SK-N-SH (cell line): ENCODE measurements at regions not wholly inside any gene's neighbourhood (a gene's known extent, or its start where the extent isn't known, plus 50 kb on each side); places are given as distances from the start of the nearest gene placed in this dataset.

Experiments used
- CTCF ChIA-PET: fragments of 300-600, 350-600 bp; formaldehyde crosslinking; extraction: SDS; loops from one replicate; lab custom pipeline; 2021; lab: Yijun Ruan, JAX
- POLR2A ChIA-PET: fragments of 350-600 bp; sonication (Branson Sonifier 250); formaldehyde crosslinking; extraction: SDS; loops from one replicate; lab custom pipeline; 2020; ENCODE audit warnings: antibody characterized with exemption, inconsistent platforms; lab: Yijun Ruan, JAX
- DNase-seq: peaks from one replicate; pipeline ENCODE4 v3.0.0; 2012
- H2AFZ ChIP-seq: fragments of 200-600 bp; sonication (generic); 2 replicates; pipeline ENCODE4 v1.8.1; 2016; ENCODE audit warnings: antibody characterized with exemption, mild to moderate bottlenecking, low read depth
- H3F3A ChIP-seq: fragments of 200-600 bp; sonication (generic); replicated peaks from 2 replicates; pipeline ENCODE3; 2016; ENCODE audit warnings: antibody characterized with exemption, mild to moderate bottlenecking; ENCODE audit not compliant: insufficient read depth
- H3K27ac ChIP-seq, 2 experiments: fragments of 200-500 bp in 1 of 2; fragments of 200-600 bp in 1 of 2; sonication (Bioruptor generic) in 1 of 2; sonication (generic), shearing (Covaris generic) in 1 of 2; 2 replicates each; pipeline versions ENCODE4 v1.5.1 to v1.6.1; 2014 to 2016; ENCODE audit warnings: low read depth in 2 of 2, inconsistent platforms in 1 of 2, low read length in 1 of 2, mild to moderate bottlenecking in 1 of 2, mixed read lengths in 1 of 2
- H3K27me3 ChIP-seq: fragments of 200-600 bp; sonication (generic), shearing (Covaris generic); 2 replicates; pipeline ENCODE4 v1.6.1; 2016; ENCODE audit warnings: mixed run types; ENCODE audit not compliant: insufficient read depth
- H3K36me3 ChIP-seq, 2 experiments: fragments of 200-500 bp in 1 of 2; fragments of 200-600 bp in 1 of 2; sonication (Bioruptor generic) in 1 of 2; sonication (generic) in 1 of 2; replicated peaks in 1 of 2; 2 replicates each; pipeline versions ENCODE3 to v1.5.1; 2014 to 2016; ENCODE audit warnings: low read length in 1 of 2, mild to moderate bottlenecking in 1 of 2; ENCODE audit not compliant: insufficient read depth in 2 of 2, control insufficient read depth in 1 of 2
- H3K4me1 ChIP-seq, 2 experiments: fragments of 200-500 bp in 1 of 2; fragments of 200-600 bp in 1 of 2; sonication (Bioruptor generic) in 1 of 2; sonication (generic), shearing (Covaris generic) in 1 of 2; 2 replicates each; pipeline versions ENCODE4 v1.5.1 to v1.6.1; 2014 to 2016; ENCODE audit warnings: low read depth in 1 of 2, low read length in 1 of 2, mixed run types in 1 of 2; ENCODE audit not compliant: insufficient read depth in 2 of 2, control insufficient read depth in 1 of 2
- H3K4me2 ChIP-seq: fragments of 200-600 bp; sonication (generic), shearing (Covaris generic); 2 replicates; pipeline ENCODE4 v1.6.1; 2017; ENCODE audit warnings: mixed run types
- H3K4me3 ChIP-seq, 2 experiments: fragments of 200-500 bp in 1 of 2; fragments of 200-600 bp in 1 of 2; sonication (Bioruptor generic) in 1 of 2; sonication (generic), shearing (Covaris generic) in 1 of 2; 2 replicates each; pipeline versions ENCODE4 v1.5.1 to v1.8.1; 2014 to 2016; ENCODE audit warnings: low read depth in 2 of 2, inconsistent platforms in 1 of 2, low read length in 1 of 2, mild to moderate bottlenecking in 1 of 2, mixed read lengths in 1 of 2, moderate library complexity in 1 of 2
- H3K79me2 ChIP-seq: fragments of 200-600 bp; sonication (generic); 2 replicates; pipeline ENCODE4 v1.8.1; 2017; ENCODE audit warnings: mild to moderate bottlenecking; ENCODE audit not compliant: insufficient read depth
- H3K9ac ChIP-seq: fragments of 200-600 bp; sonication (generic); 2 replicates; pipeline ENCODE4 v1.6.1; 2017; ENCODE audit warnings: mixed run types
- H3K9me2 ChIP-seq: fragments of 200-600 bp; sonication (generic); 2 replicates; pipeline ENCODE4 v1.6.1; 2017; ENCODE audit warnings: mixed run types
- H3K9me3 ChIP-seq: fragments of 200-600 bp; sonication (generic); 2 replicates; pipeline ENCODE4 v1.6.1; 2017; ENCODE audit warnings: mixed run types, mild to moderate bottlenecking, moderate library complexity
- H4K20me1 ChIP-seq: fragments of 200-600 bp; sonication (generic); 2 replicates; pipeline ENCODE4 v1.6.1; 2017; ENCODE audit warnings: mild to moderate bottlenecking, mixed run types; ENCODE audit not compliant: insufficient read depth
- EZH2phosphoT487 ChIP-seq: fragments of 200-600 bp; sonication (generic); IDR thresholded peaks from 2 replicates; pipeline ENCODE4 v1.6.1; 2017; ENCODE audit warnings: low read depth, mixed run types, mild to moderate bottlenecking, antibody characterized with exemption, moderate library complexity, borderline replicate concordance
- FOXM1 ChIP-seq: IDR thresholded peaks from 2 replicates; pipeline ENCODE4 v1.4.0; 2012; ENCODE audit warnings: low read depth, mild to moderate bottlenecking
- NFIC ChIP-seq: IDR thresholded peaks from 2 replicates; pipeline ENCODE4 v1.4.0; 2012; ENCODE audit warnings: borderline replicate concordance
- PBX3 ChIP-seq: IDR thresholded peaks from 2 replicates; pipeline ENCODE4; 2012
- RXRA ChIP-seq: IDR thresholded peaks from 2 replicates; pipeline ENCODE4 v1.4.0; 2012; ENCODE audit warnings: low read depth, mild to moderate bottlenecking, borderline replicate concordance
- ZBTB33 ChIP-seq: IDR thresholded peaks from 2 replicates; pipeline ENCODE4 v1.4.0; 2012; ENCODE audit warnings: low read depth, borderline replicate concordance
- TF ChIP-seq, protein P1 (sequence below): IDR thresholded peaks from 2 replicates; pipeline ENCODE4 v1.6.1; 2012; ENCODE audit warnings: mild to moderate bottlenecking, low read depth, low read length, moderate library complexity

- TF ChIP-seq, protein P1, sequence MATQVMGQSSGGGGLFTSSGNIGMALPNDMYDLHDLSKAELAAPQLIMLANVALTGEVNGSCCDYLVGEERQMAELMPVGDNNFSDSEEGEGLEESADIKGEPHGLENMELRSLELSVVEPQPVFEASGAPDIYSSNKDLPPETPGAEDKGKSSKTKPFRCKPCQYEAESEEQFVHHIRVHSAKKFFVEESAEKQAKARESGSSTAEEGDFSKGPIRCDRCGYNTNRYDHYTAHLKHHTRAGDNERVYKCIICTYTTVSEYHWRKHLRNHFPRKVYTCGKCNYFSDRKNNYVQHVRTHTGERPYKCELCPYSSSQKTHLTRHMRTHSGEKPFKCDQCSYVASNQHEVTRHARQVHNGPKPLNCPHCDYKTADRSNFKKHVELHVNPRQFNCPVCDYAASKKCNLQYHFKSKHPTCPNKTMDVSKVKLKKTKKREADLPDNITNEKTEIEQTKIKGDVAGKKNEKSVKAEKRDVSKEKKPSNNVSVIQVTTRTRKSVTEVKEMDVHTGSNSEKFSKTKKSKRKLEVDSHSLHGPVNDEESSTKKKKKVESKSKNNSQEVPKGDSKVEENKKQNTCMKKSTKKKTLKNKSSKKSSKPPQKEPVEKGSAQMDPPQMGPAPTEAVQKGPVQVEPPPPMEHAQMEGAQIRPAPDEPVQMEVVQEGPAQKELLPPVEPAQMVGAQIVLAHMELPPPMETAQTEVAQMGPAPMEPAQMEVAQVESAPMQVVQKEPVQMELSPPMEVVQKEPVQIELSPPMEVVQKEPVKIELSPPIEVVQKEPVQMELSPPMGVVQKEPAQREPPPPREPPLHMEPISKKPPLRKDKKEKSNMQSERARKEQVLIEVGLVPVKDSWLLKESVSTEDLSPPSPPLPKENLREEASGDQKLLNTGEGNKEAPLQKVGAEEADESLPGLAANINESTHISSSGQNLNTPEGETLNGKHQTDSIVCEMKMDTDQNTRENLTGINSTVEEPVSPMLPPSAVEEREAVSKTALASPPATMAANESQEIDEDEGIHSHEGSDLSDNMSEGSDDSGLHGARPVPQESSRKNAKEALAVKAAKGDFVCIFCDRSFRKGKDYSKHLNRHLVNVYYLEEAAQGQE: no peak
- TF ChIP-seq ZBTB33 (no peak), RXRA (no peak)
- TF ChIP-seq, all 33 proteins: peak for 0
Measured at GRCh38 chr14:62103464-62103863, 341.2 kb downstream of the SNAPC1 start (continued).

DNA sequence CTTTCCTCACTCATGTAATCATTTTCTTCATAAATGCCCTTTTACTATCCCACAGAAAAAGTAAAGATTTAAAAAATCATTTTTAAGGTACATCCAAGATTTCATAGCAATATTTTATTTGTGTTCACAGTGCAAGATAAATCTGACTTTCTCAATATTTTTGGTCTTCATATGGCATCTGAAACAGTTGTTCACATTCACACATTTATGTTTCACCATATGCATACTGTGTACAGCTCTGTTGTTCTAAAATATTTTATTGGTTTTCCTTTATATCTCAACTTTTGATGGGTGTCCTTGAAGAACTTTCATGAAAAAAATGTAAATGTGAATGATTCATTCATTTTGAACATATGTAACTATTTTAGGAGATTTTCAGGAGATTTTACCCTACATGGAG is 348.7 kb downstream of the SNAPC1 start:
- Histone ChIP-seq H3K79me2 (no peaks in the 10 kb centered on the region), H3K27me3 (peaks cover 3% of the 10 kb centered on the region; the same call in 1 of the 2 replicates), H3K36me3 (no peaks in the 10 kb centered on the region), H3K4me3 (no peak overlapping the region), H3K9me3 (no peaks in the 10 kb centered on the region), H3F3A (no peaks in the 10 kb centered on the region), H3K27ac (no peak overlapping the region), H3K9ac (no peak overlapping the region), H3K4me2 (no peak overlapping the region), H2AFZ (no peak overlapping the region), H3K4me1 (no peaks in the 10 kb centered on the region), H4K20me1 (no peaks in the 10 kb centered on the region), H3K9me2 (no peaks in the 10 kb centered on the region)
- ChIA-PET POLR2A (no interaction called here), CTCF (interaction anchor here (1.1 to 2.3 kb wide), 2 partner anchors 16 to 211 kb away, joined by 4 to 10 read pairs; no protein-coding TSS in a partner anchor)
- TF ChIP-seq NFIC (no peak), PBX3 (no peak), EZH2phosphoT487 (no peak), FOXM1 (no peak)
- DNase-seq: no peak
